ENCODE measurements at regions not wholly inside any gene's neighbourhood (a gene's known extent, or its start where the extent isn't known, plus 50 kb on each side); places are given as distances from the start of the nearest gene placed in this dataset.
"Not testable (repeated sequence)": the region's sequence is repeated elsewhere in the genome, so short reads cannot be mapped to it uniquely, and the experiment has no call there.

- no peak for DNase-seq (ENCODE audit: low spot score)
Observed at GRCh38 chr18:67134911-67135310, 381.6 kb downstream of the DSEL start.

- no peak for DNase-seq (ENCODE audit: low spot score)
Observed at GRCh38 chr18:67133669-67134068, 382.9 kb downstream of the DSEL start.

GRCh38 chr18:67132919-67133318 is 383.6 kb downstream of the DSEL start:
- no peak for DNase-seq (ENCODE audit: low spot score)

GRCh38 chr18:67131498-67131897 is 385.0 kb downstream of the DSEL start:
- DNase-seq (ENCODE audit: low spot score), result no peak

GRCh38 chr18:67126751-67127150 is 389.8 kb downstream of the DSEL start:
- DNase-seq (ENCODE audit: low spot score), result not testable (repeated sequence)

- no peak for DNase-seq (ENCODE audit: low spot score)
Observed at GRCh38 chr18:67123901-67124300, 392.6 kb downstream of the DSEL start.

GRCh38 chr18:67117804-67118203 is 398.7 kb downstream of the DSEL start:
- DNase-seq (ENCODE audit: low spot score), result no peak

GRCh38 chr18:67109535-67109934 is 407.0 kb downstream of the DSEL start:
- no peak for DNase-seq (ENCODE audit: low spot score)

- no peak for DNase-seq (ENCODE audit: low spot score)
Observed at GRCh38 chr18:67108894-67109293, 407.6 kb downstream of the DSEL start.

GRCh38 chr18:67104700-67105284 is 411.7 kb downstream of the DSEL start:
- peak; percentile 54 for DNase-seq (ENCODE audit: low spot score)

GRCh38 chr18:67094123-67094522 is 422.4 kb downstream of the DSEL start:
- DNase-seq (ENCODE audit: low spot score), result no peak

- DNase-seq (ENCODE audit: low spot score), result no peak
Observed at GRCh38 chr18:67092141-67092540, 424.4 kb downstream of the DSEL start.

- DNase-seq (ENCODE audit: low spot score), result no peak
Observed at GRCh38 chr18:67081482-67082211, 434.9 kb downstream of the DSEL start.

- DNase-seq (ENCODE audit: low spot score), result no peak
Observed at GRCh38 chr18:67080601-67081000, 435.9 kb downstream of the DSEL start.

GRCh38 chr18:67074309-67074708 is 442.2 kb downstream of the DSEL start:
- no peak for DNase-seq (ENCODE audit: low spot score)

GRCh38 chr18:67072791-67073190 is 443.7 kb downstream of the DSEL start:
- no peak for DNase-seq (ENCODE audit: low spot score)

GRCh38 chr18:67068608-67069007 is 447.9 kb downstream of the DSEL start:
- no peak for DNase-seq (ENCODE audit: low spot score)

GRCh38 chr18:67047334-67047733 is 443.4 kb upstream of the CDH19 start:
- DNase-seq (ENCODE audit: low spot score), result no peak

GRCh38 chr18:67043276-67043675 is 439.4 kb upstream of the CDH19 start:
- no peak for DNase-seq (ENCODE audit: low spot score)

- DNase-seq (ENCODE audit: low spot score), result no peak
Observed at GRCh38 chr18:67041334-67041733, 437.4 kb upstream of the CDH19 start.

- DNase-seq (ENCODE audit: low spot score), result no peak
Observed at GRCh38 chr18:67035026-67035425, 431.1 kb upstream of the CDH19 start.

GRCh38 chr18:67023059-67023458 is 419.2 kb upstream of the CDH19 start:
- DNase-seq (ENCODE audit: low spot score), result no peak

GRCh38 chr18:67010919-67011318 is 407.0 kb upstream of the CDH19 start:
- no peak for DNase-seq (ENCODE audit: low spot score)

- DNase-seq (ENCODE audit: low spot score), result no peak
Observed at GRCh38 chr18:67007999-67008398, 404.1 kb upstream of the CDH19 start.
